HG02885 (cell line): ENCODE measurements at regions not wholly inside any gene's neighbourhood (a gene's known extent, or its start where the extent isn't known, plus 50 kb on each side); places are given as distances from the start of the nearest gene placed in this dataset.

Source experiments
- ATAC-seq: cut with Tn5 transposase; IDR thresholded peaks from one replicate; pipeline ENCODE4 v1.9.1; 2021; ENCODE audit warnings: mild to moderate bottlenecking; ENCODE audit not compliant: unreplicated experiment, poor library complexity

GRCh38 chr18:68469049-68469625 is 245.8 kb downstream of the TMX3 start:
- ATAC-seq, result no peak

GRCh38 chr18:68467957-68468356 is 247.0 kb downstream of the TMX3 start:
- no peak for ATAC-seq

GRCh38 chr18:68467329-68467728 is 247.6 kb downstream of the TMX3 start:
- ATAC-seq, result no peak

GRCh38 chr18:68466672-68467071 is 248.2 kb downstream of the TMX3 start:
- no peak for ATAC-seq

GRCh38 chr18:68462766-68463165 is 252.1 kb downstream of the TMX3 start:
- ATAC-seq, result no peak

- no peak for ATAC-seq
These were observed 252.8 kb downstream of the TMX3 start for GRCh38 chr18:68462148-68462547.

GRCh38 chr18:68461481-68462018 is 253.4 kb downstream of the TMX3 start:
- ATAC-seq, result no peak

GRCh38 chr18:68459968-68460367 is 254.9 kb downstream of the TMX3 start:
- no peak for ATAC-seq

- no peak for ATAC-seq
These were observed 257.9 kb downstream of the TMX3 start for GRCh38 chr18:68456985-68457384.

- no peak for ATAC-seq
These were observed 259.7 kb downstream of the TMX3 start for GRCh38 chr18:68455229-68455603.

- no peak for ATAC-seq
These were observed 260.2 kb downstream of the TMX3 start for GRCh38 chr18:68454511-68455228.

GRCh38 chr18:68449292-68449691 is 265.6 kb downstream of the TMX3 start:
- ATAC-seq, result no peak

- ATAC-seq, result no peak
These were observed 266.2 kb downstream of the TMX3 start for GRCh38 chr18:68448736-68449135.

GRCh38 chr18:68447286-68447685 is 267.6 kb downstream of the TMX3 start:
- no peak for ATAC-seq

GRCh38 chr18:68445668-68446426 is 269.1 kb downstream of the TMX3 start:
- ATAC-seq, result no peak

GRCh38 chr18:68445136-68445535 is 269.8 kb downstream of the TMX3 start:
- ATAC-seq, result no peak

GRCh38 chr18:68441241-68441640 is 273.7 kb downstream of the TMX3 start:
- no peak for ATAC-seq

- ATAC-seq, result no peak
These were observed 274.5 kb downstream of the TMX3 start for GRCh38 chr18:68440433-68440832.

GRCh38 chr18:68439642-68440041 is 275.3 kb downstream of the TMX3 start:
- no peak for ATAC-seq

- no peak for ATAC-seq
These were observed 275.9 kb downstream of the TMX3 start for GRCh38 chr18:68438983-68439382.

- no peak for ATAC-seq
These were observed 276.4 kb downstream of the TMX3 start for GRCh38 chr18:68438536-68438935.
